Mammary epithelial cell (primary cell): ENCODE measurements at regions not wholly inside any gene's neighbourhood (a gene's known extent, or its start where the extent isn't known, plus 50 kb on each side); places are given as distances from the start of the nearest gene placed in this dataset.

ENCODE experiments used
- CTCF ChIP-seq, 2 donors: IDR thresholded peaks in 1 of 2; conservative IDR thresholded peaks in 1 of 2; 2 replicates each; pipeline ENCODE4 v1.5.1; 2011 to 2012; ENCODE audit warnings: inconsistent platforms in 2 of 2, low read length in 2 of 2, mild to moderate bottlenecking in 2 of 2, control low read depth in 1 of 2, low read depth in 1 of 2; ENCODE audit not compliant: insufficient read depth in 1 of 2; ENCODE audit errors: extremely low read depth in 1 of 2
- EZH2 ChIP-seq: IDR thresholded peaks from 2 replicates; pipeline ENCODE4 v1.6.1; 2012; ENCODE audit warnings: low read length, inconsistent platforms, borderline replicate concordance

- no peak for TF ChIP-seq CTCF (conservative IDR thresholded peaks at IDR 0.05 in 1 of 2, IDR thresholded peaks at IDR 0.05 in 1 of 2; ENCODE audit: extremely low read depth in 1 of 2, insufficient read depth in 1 of 2, low read depth in 1 of 2, low read length in 2 of 2)
- no peak for TF ChIP-seq EZH2
Measured at GRCh38 chr15:44836094-44836493, 99.8 kb downstream of the TRIM69 start.
